ENCODE measurements at regions not wholly inside any gene's neighbourhood (a gene's known extent, or its start where the extent isn't known, plus 50 kb on each side); places are given as distances from the start of the nearest gene placed in this dataset.

DNA sequence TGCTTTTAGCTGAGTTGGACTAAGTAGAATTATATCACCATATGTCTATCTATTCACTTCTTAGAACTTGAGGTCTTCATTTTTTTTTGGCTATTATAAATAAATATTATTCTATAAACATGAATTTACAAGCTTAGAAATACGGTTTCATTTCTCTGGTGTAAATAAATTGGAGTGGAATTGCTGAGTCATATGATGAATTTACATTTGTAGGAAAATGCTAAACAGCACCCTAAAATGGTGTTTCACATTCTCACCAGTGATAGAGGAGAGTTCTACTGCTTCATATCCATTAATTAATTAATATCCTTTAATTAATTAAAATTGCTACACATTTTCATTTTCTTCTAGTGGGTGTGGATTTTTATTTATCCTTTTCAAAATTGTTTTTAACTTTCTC, 318.3 kb downstream of the MDFIC start:
- no peak overlapping the region for H3K4me3 ChIP-seq (ENCODE audit: low read length)
- H3K79me2 ChIP-seq (ENCODE audit: control insufficient read depth, low read length), result no peaks in the 10 kb centered on the region
- H3K27me3 ChIP-seq (ENCODE audit: control insufficient read depth, low read length), result no peaks in the 10 kb centered on the region
- no peak overlapping the region for H3K27ac ChIP-seq (ENCODE audit: low read depth, low read length)
- no peaks in the 10 kb centered on the region for H3K9me3 ChIP-seq (ENCODE audit: control insufficient read depth, insufficient read depth, low read length)
- H3K4me2 ChIP-seq (ENCODE audit: low read length), result no peak overlapping the region
- no peaks in the 10 kb centered on the region for H3K9me2 ChIP-seq (replicated peaks; ENCODE audit: control insufficient read depth, low read length)
- no peaks in the 10 kb centered on the region for H3K4me1 ChIP-seq (ENCODE audit: control insufficient read depth, low read length)
- H3K36me3 ChIP-seq (ENCODE audit: control insufficient read depth, low read length), result no peaks in the 10 kb centered on the region
- H4K20me1 ChIP-seq (ENCODE audit: control insufficient read depth, insufficient read depth, low read depth, low read length), result no peaks in the 10 kb centered on the region
- TF ChIP-seq CTCF (IDR thresholded peaks at IDR 0.05; ENCODE audit: low read depth, low read length, poor library complexity, severe bottlenecking), result no peak
- no peak for TF ChIP-seq EZH2phosphoT487 (IDR thresholded peaks at IDR 0.05; ENCODE audit: borderline replicate concordance, low read length)
- H3F3A ChIP-seq (ENCODE audit: control insufficient read depth, insufficient read depth), result no peaks in the 10 kb centered on the region

GRCh38 chr7:115235075-115235474, 313.2 kb downstream of the MDFIC start:
- Histone ChIP-seq H3K36me3 (ENCODE audit: control insufficient read depth, low read length) (no peaks in the 10 kb centered on the region), H3K4me3 (ENCODE audit: low read length) (no peak overlapping the region), H3F3A (ENCODE audit: control insufficient read depth, insufficient read depth) (no peaks in the 10 kb centered on the region), H4K20me1 (ENCODE audit: control insufficient read depth, insufficient read depth, low read depth, low read length) (no peaks in the 10 kb centered on the region), H3K4me2 (ENCODE audit: low read length) (no peak overlapping the region), H3K79me2 (ENCODE audit: control insufficient read depth, low read length) (no peaks in the 10 kb centered on the region), H3K27me3 (ENCODE audit: control insufficient read depth, low read length) (no peaks in the 10 kb centered on the region), H3K9me3 (ENCODE audit: control insufficient read depth, insufficient read depth, low read length) (no peaks in the 10 kb centered on the region), H3K27ac (ENCODE audit: low read depth, low read length) (no peak overlapping the region), H3K9me2 (replicated peaks; ENCODE audit: control insufficient read depth, low read length) (no peaks in the 10 kb centered on the region), H3K4me1 (ENCODE audit: control insufficient read depth, low read length) (no peaks in the 10 kb centered on the region)
- TF ChIP-seq EZH2phosphoT487 (IDR thresholded peaks at IDR 0.05; ENCODE audit: borderline replicate concordance, low read length) (no peak), CTCF (IDR thresholded peaks at IDR 0.05; ENCODE audit: low read depth, low read length, poor library complexity, severe bottlenecking) (no peak)

DNA sequence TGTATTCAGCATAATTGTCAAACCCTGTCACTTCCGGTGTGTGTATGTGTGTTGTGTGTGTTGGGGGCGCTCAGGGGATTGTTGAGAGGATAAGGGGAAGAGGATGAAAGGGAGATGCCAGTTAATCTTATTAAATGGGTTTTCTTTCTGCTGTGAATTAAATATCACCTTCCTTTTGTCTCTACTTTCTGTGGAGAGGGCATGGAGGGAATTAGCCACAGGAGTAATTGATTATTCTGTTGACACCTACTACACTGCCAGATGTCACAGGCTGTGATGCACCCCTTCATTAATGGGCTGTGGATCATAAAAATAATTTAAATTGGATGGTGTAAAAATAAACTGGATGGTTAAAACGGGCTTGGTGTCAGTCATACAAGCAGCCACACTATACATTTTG, 311.9 kb downstream of the MDFIC start:
- no peaks in the 10 kb centered on the region for H3K9me3 ChIP-seq (ENCODE audit: control insufficient read depth, insufficient read depth, low read length)
- no peak for TF ChIP-seq CTCF (IDR thresholded peaks at IDR 0.05; ENCODE audit: low read depth, low read length, poor library complexity, severe bottlenecking)
- TF ChIP-seq EZH2phosphoT487 (IDR thresholded peaks at IDR 0.05; ENCODE audit: borderline replicate concordance, low read length), result no peak
- no peak overlapping the region for H3K4me2 ChIP-seq (ENCODE audit: low read length)
- H3K27me3 ChIP-seq (ENCODE audit: control insufficient read depth, low read length), result no peaks in the 10 kb centered on the region
- H3K79me2 ChIP-seq (ENCODE audit: control insufficient read depth, low read length), result no peaks in the 10 kb centered on the region
- no peaks in the 10 kb centered on the region for H3K4me1 ChIP-seq (ENCODE audit: control insufficient read depth, low read length)
- no peaks in the 10 kb centered on the region for H3K9me2 ChIP-seq (replicated peaks; ENCODE audit: control insufficient read depth, low read length)
- H4K20me1 ChIP-seq (ENCODE audit: control insufficient read depth, insufficient read depth, low read depth, low read length), result no peaks in the 10 kb centered on the region
- H3K36me3 ChIP-seq (ENCODE audit: control insufficient read depth, low read length), result no peaks in the 10 kb centered on the region
- no peak overlapping the region for H3K27ac ChIP-seq (ENCODE audit: low read depth, low read length)
- no peaks in the 10 kb centered on the region for H3F3A ChIP-seq (ENCODE audit: control insufficient read depth, insufficient read depth)
- no peak overlapping the region for H3K4me3 ChIP-seq (ENCODE audit: low read length)

GRCh38 chr7:115232041-115232440, 310.1 kb downstream of the MDFIC start:
- H3F3A ChIP-seq (ENCODE audit: control insufficient read depth, insufficient read depth), result no peaks in the 10 kb centered on the region
- H3K4me2 ChIP-seq (ENCODE audit: low read length), result no peak overlapping the region
- no peaks in the 10 kb centered on the region for H3K36me3 ChIP-seq (ENCODE audit: control insufficient read depth, low read length)
- H3K4me1 ChIP-seq (ENCODE audit: control insufficient read depth, low read length), result no peaks in the 10 kb centered on the region
- H3K27ac ChIP-seq (ENCODE audit: low read depth, low read length), result no peak overlapping the region
- H3K9me3 ChIP-seq (ENCODE audit: control insufficient read depth, insufficient read depth, low read length), result no peaks in the 10 kb centered on the region
- H3K4me3 ChIP-seq (ENCODE audit: low read length), result no peak overlapping the region
- no peaks in the 10 kb centered on the region for H3K27me3 ChIP-seq (ENCODE audit: control insufficient read depth, low read length)
- no peaks in the 10 kb centered on the region for H3K79me2 ChIP-seq (ENCODE audit: control insufficient read depth, low read length)
- TF ChIP-seq CTCF (IDR thresholded peaks at IDR 0.05; ENCODE audit: low read depth, low read length, poor library complexity, severe bottlenecking) (no peak), EZH2phosphoT487 (IDR thresholded peaks at IDR 0.05; ENCODE audit: borderline replicate concordance, low read length) (no peak)
- no peaks in the 10 kb centered on the region for H4K20me1 ChIP-seq (ENCODE audit: control insufficient read depth, insufficient read depth, low read depth, low read length)
- H3K9me2 ChIP-seq (replicated peaks; ENCODE audit: control insufficient read depth, low read length), result no peaks in the 10 kb centered on the region
